ENCODE measurements at regions not wholly inside any gene's neighbourhood (a gene's known extent, or its start where the extent isn't known, plus 50 kb on each side); places are given as distances from the start of the nearest gene placed in this dataset.

GRCh38 chr7:118000480-118001202 is 127.4 kb upstream of the CTTNBP2 start:
- H3K4me2 ChIP-seq (ENCODE audit: low read depth, low read length, poor library complexity, severe bottlenecking): no peak overlapping the region
- no peaks in the 10 kb centered on the region for H3K36me3 ChIP-seq (ENCODE audit: low read length)
- H4K20me1 ChIP-seq (ENCODE audit: low read depth, low read length): no peaks in the 10 kb centered on the region
- H3K4me3 ChIP-seq (ENCODE audit: insufficient read depth, low read length, poor library complexity, severe bottlenecking): no peak overlapping the region
- no peaks in the 10 kb centered on the region for H3K27me3 ChIP-seq (ENCODE audit: low read length)
- H3K9ac ChIP-seq (ENCODE audit: low read length): no peak overlapping the region
- H3K9me2 ChIP-seq (replicated peaks; ENCODE audit: insufficient read depth, low read length): no peaks in the 10 kb centered on the region
- no peaks in the 10 kb centered on the region for H3K79me2 ChIP-seq (ENCODE audit: insufficient read depth, low read length)
- no peak overlapping the region for H2AFZ ChIP-seq (ENCODE audit: low read depth, low read length, severe bottlenecking)
- no peaks in the 10 kb centered on the region for H3F3A ChIP-seq (ENCODE audit: insufficient read depth)
- no peaks in the 10 kb centered on the region for H3K9me3 ChIP-seq (ENCODE audit: insufficient read depth, low read length)
- TF ChIP-seq EZH2phosphoT487 (conservative IDR thresholded peaks at IDR 0.05; ENCODE audit: low read length) (no peak), CTCF (IDR thresholded peaks at IDR 0.05; ENCODE audit: insufficient read depth, low read length, poor library complexity, severe bottlenecking) (no peak)
- H3K27ac ChIP-seq (ENCODE audit: low read depth, low read length): no peak overlapping the region

- H3K9me3 ChIP-seq (ENCODE audit: insufficient read depth, low read length): no peaks in the 10 kb centered on the region
- TF ChIP-seq EZH2phosphoT487 (conservative IDR thresholded peaks at IDR 0.05; ENCODE audit: low read length) (no peak), CTCF (IDR thresholded peaks at IDR 0.05; ENCODE audit: insufficient read depth, low read length, poor library complexity, severe bottlenecking) (no peak)
- H3K4me2 ChIP-seq (ENCODE audit: low read depth, low read length, poor library complexity, severe bottlenecking): no peak overlapping the region
- H3K27ac ChIP-seq (ENCODE audit: low read depth, low read length): no peak overlapping the region
- H2AFZ ChIP-seq (ENCODE audit: low read depth, low read length, severe bottlenecking): no peak overlapping the region
- H3K27me3 ChIP-seq (ENCODE audit: low read length): no peaks in the 10 kb centered on the region
- no peaks in the 10 kb centered on the region for H3F3A ChIP-seq (ENCODE audit: insufficient read depth)
- no peaks in the 10 kb centered on the region for H3K9me2 ChIP-seq (replicated peaks; ENCODE audit: insufficient read depth, low read length)
- no peak overlapping the region for H3K4me3 ChIP-seq (ENCODE audit: insufficient read depth, low read length, poor library complexity, severe bottlenecking)
- no peaks in the 10 kb centered on the region for H4K20me1 ChIP-seq (ENCODE audit: low read depth, low read length)
- H3K79me2 ChIP-seq (ENCODE audit: insufficient read depth, low read length): no peaks in the 10 kb centered on the region
- no peak overlapping the region for H3K9ac ChIP-seq (ENCODE audit: low read length)
- no peaks in the 10 kb centered on the region for H3K36me3 ChIP-seq (ENCODE audit: low read length)
These were observed 130.2 kb upstream of the CTTNBP2 start for GRCh38 chr7:118003476-118003875.

GRCh38 chr7:118005026-118005425 is 131.8 kb upstream of the CTTNBP2 start:
- H3K36me3 ChIP-seq (ENCODE audit: low read length): no peaks in the 10 kb centered on the region
- H3K9me2 ChIP-seq (replicated peaks; ENCODE audit: insufficient read depth, low read length): no peaks in the 10 kb centered on the region
- H3K27ac ChIP-seq (ENCODE audit: low read depth, low read length): no peak overlapping the region
- H3K4me3 ChIP-seq (ENCODE audit: insufficient read depth, low read length, poor library complexity, severe bottlenecking): no peak overlapping the region
- H4K20me1 ChIP-seq (ENCODE audit: low read depth, low read length): no peaks in the 10 kb centered on the region
- H3K79me2 ChIP-seq (ENCODE audit: insufficient read depth, low read length): no peaks in the 10 kb centered on the region
- no peaks in the 10 kb centered on the region for H3F3A ChIP-seq (ENCODE audit: insufficient read depth)
- TF ChIP-seq CTCF (IDR thresholded peaks at IDR 0.05; ENCODE audit: insufficient read depth, low read length, poor library complexity, severe bottlenecking) (no peak), EZH2phosphoT487 (conservative IDR thresholded peaks at IDR 0.05; ENCODE audit: low read length) (no peak)
- no peak overlapping the region for H3K4me2 ChIP-seq (ENCODE audit: low read depth, low read length, poor library complexity, severe bottlenecking)
- no peak overlapping the region for H3K9ac ChIP-seq (ENCODE audit: low read length)
- no peaks in the 10 kb centered on the region for H3K9me3 ChIP-seq (ENCODE audit: insufficient read depth, low read length)
- H2AFZ ChIP-seq (ENCODE audit: low read depth, low read length, severe bottlenecking): no peak overlapping the region
- H3K27me3 ChIP-seq (ENCODE audit: low read length): no peaks in the 10 kb centered on the region
